Forelimb muscle (tissue), 1 donor: ENCODE measurements at regions not wholly inside any gene's neighbourhood (a gene's known extent, or its start where the extent isn't known, plus 50 kb on each side); places are given as distances from the start of the nearest gene placed in this dataset.
"Not testable (repeated sequence)": the region's sequence is repeated elsewhere in the genome, so short reads cannot be mapped to it uniquely, and the experiment has no call there.

Experiments used
- DNase-seq: peaks from one replicate; pipeline ENCODE4 v3.0.0-alpha.2; 2013; ENCODE audit warnings: low read depth

GRCh38 chr14:104479901-104480300 is 99.7 kb upstream of the C14orf180 start:
- DNase-seq = no peak

GRCh38 chr14:104481323-104481722 is 98.2 kb upstream of the C14orf180 start:
- DNase-seq = no peak

- not testable (repeated sequence) for DNase-seq
Observed at GRCh38 chr14:104482017-104482416, 97.5 kb upstream of the C14orf180 start.

DNA sequence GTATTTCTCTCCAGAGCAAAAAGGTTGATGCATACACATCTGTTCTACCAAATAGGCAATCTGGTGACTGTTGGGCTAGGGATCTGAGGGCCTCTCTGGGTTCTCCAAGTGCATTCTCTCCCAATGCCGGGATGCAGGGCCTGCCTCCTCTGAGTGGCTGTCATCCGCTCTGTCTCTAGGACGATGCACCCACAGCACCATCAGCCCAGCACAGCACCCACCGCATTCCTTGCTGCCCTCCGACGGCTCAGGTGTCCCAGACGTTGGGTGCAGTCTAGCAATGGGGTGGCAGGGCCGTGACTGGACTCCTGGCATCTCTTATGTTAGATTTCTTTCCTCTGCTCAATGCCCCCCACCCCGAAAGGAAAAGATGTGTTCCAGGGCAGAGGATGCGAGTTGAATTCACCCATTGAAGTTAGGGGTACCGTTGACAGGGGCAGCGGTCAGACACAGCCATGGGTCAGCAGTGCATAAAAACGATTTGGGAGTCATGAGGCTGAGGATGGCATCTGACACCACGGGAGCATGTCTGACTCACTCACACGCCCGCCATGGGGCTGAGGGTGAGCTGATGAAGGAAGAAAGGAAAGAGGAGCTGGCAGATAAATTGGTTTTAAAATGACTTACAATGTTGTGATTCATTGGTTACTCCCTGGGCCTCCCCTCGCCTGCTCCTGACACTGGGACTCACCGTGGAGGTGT is 93.2 kb upstream of the C14orf180 start:
- no peak for DNase-seq

DNA sequence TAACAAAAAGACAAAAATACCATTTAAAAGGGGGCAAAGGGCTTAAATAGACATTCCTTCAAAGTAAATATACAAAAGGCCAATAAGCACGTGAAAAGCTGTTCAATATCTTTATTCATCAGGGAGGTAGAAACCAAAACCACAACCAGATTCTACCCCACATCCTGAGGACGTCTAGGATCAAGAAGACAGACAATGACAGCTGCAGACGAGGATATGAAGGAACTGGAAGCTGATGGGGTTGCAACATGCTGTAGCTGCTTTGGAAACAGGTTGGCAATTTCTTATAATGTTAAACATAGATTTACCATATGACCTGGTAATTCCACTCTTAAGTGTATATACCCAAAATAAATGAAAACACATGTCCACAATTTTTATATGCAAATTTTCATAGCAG is 85.1 kb upstream of the C14orf180 start:
- DNase-seq = no peak

DNA sequence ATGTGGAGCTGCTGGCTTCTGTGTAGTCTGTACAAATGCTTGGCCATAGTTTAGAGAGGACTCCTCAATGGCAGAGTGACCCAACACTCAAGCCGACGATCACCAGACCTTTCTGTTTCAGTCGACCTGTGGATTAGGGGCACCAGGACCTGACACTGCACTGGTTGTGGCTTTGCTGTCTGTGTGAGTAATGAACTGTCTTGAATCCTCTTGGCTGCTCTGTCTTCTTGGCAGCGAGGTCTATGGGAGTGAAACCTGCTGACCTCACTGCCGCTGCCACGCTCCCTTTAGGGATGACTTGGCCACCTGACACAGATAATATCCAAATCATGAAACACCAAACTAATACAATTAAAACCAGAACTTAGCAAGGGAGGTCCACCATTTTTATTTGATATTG is 83.5 kb upstream of the C14orf180 start:
- no peak for DNase-seq

- no peak for DNase-seq
Observed at GRCh38 chr14:104499784-104500760, 79.5 kb upstream of the C14orf180 start.

- no peak for DNase-seq
Observed at GRCh38 chr14:104502060-104502459, 77.5 kb upstream of the C14orf180 start.

- DNase-seq = no peak
Observed at GRCh38 chr14:104503691-104504090, 75.9 kb upstream of the C14orf180 start.

DNA sequence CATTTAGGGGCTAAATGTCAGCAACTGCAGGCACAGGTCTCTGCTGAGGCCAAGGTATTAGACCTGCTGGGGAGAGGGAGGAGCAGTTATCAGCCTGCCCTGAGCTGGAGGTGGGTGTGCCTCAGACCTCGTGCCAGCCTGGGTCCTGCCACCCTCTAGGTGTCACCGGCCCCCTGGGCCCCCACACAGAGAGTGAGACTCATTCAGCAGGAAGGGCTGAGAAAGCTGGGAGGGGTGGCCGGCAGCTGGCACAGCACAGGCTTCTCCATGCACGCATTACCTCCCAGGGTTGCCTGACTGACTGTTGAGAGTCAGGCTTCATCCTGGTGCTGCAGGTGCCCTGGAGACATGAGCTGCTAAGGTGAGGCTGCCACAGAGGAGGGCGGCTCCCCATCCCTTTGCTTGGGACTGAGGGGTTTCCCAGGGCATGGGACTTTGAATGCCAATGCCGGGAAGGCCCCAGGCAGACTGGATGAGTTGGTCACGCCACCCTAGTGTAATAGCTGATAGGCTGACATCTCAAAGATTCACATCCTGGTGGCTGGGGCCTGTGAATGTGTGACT is 75.3 kb upstream of the C14orf180 start:
- no peak for DNase-seq

GRCh38 chr14:104505085-104506074 is 74.2 kb upstream of the C14orf180 start:
- no peak for DNase-seq

- DNase-seq = no peak
Observed at GRCh38 chr14:104506461-104507253, 72.9 kb upstream of the C14orf180 start.

- DNase-seq = no peak
Observed at GRCh38 chr14:104507443-104507842, 72.1 kb upstream of the C14orf180 start.

GRCh38 chr14:104509673-104510072 is 69.9 kb upstream of the C14orf180 start:
- DNase-seq = no peak

- DNase-seq = no peak
Observed at GRCh38 chr14:104510216-104510615, 69.3 kb upstream of the C14orf180 start.

DNA sequence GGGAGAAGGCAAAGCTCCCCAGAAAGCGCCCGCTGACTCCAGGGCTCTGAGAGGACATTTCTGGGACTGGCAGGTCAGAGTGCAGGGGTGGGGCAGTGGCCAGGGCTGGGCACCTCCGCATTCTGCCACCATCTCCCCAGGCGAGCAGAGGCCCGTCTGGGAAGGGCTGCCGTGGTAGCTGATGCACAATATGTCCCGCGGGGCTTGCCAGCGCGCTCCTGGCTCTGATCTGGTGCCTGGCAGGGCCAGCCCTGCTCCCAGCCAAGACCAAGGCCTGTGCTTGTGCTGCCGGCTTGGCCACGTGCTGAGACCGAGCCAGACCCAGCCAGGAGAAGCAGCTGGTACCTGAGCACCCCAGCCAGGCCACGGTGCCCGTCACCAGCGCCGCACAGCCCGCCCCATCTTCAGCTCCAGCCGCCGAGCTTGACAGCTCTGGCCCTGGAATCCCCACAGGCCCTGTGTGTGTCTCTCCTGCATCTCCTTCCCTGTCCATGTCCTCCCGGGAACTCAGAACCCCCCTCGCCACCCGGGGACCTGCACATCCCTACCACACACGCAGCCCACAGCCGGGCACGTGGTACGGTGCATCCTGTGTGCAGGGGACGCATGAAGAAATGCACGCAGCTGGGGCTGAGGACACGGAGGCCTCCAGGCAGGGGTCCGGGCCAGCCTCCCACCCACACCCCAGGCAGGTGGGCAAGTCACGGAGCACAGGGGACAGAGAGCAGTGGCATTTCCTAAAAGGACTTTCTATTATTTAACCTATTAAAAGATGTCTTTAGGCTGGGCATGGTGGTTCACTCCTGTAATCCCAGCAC is 68.6 kb upstream of the C14orf180 start:
- DNase-seq = no peak

DNA sequence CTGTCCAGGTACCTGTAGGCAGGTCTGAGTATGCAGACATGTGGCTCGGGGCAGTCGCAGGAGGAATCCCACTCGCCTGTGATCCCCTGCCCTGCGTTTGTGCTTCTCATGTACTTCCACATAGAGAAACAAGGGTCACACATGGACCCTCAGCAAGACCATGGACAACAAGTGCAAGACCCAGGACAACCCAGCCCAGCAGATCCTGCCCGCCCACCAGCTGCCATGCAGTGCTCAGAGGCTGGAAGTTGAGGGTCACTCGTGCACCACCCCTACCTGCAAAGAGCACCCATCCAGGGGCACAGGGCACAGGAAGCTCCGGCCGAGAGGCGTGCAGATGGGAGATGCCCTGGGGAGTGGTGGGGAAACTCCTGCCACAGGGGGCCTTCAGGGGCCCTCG is 67.5 kb upstream of the C14orf180 start:
- DNase-seq = no peak

DNA sequence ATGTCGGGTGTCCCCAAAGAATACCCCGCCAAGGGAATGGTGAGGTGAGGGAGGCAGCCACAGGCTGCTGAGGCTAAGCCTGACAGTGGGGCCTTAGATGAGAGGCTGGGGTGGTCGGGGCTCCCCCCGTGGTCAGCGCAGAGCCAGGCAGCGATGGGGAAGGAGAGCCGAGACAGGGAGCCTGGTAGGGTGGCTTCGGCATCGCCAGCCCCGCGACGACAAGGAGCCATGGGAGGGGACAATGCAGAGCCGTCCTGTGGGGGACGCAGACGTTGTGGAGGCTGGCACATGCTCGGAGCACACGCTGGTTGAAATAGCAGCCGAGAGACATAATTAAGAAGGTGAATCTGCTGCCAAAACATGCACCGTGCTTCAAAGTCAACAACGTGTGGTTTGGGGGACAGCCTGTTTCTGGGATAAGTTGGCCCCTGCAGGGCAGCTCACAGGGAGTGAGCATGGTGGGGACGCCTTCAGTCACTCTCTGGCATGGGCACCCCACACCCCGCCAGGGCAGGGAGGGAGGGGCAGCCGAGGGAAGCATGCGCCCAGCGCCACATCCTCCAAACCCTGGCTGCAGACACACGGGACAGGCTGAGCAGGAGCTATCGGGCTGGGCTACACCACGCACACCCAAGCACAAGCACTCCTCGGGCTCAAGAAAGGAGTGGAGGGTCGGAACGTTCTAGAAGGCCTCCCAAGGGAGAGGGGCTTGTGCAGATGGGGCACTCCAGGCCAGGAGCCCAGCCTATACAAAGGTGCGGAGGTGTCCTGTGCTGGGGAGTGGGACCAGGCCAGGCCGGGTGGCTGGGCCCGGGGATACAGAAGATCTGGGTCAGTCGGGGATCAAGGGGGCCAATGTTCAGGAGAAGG is 66.6 kb upstream of the C14orf180 start:
- DNase-seq = no peak

DNA sequence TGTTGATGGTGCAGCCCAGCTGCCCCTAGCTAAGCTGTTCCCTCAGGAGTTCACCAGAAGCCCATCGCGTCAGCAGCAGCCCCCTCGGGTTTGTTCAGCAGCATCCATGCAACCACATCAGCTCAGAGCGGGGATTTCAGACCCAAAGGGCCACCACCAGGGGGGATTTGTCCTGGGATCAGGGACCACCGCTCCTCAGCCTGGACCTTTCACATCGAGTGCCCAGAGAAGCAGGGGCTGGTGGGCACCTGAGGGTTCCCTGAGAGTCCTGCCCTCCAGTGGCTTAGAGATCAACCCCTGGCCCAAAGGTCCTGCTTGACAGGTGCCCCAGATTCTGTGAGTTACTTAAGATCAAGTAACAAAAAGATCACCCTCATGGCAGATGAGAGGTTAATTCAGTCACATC is 65.9 kb upstream of the C14orf180 start:
- DNase-seq = no peak
